HG03558 (cell line): ENCODE measurements at regions not wholly inside any gene's neighbourhood (a gene's known extent, or its start where the extent isn't known, plus 50 kb on each side); places are given as distances from the start of the nearest gene placed in this dataset.
"Not testable (repeated sequence)": the region's sequence is repeated elsewhere in the genome, so short reads cannot be mapped to it uniquely, and the experiment has no call there.

Experiments
- ATAC-seq: cut with Tn5 transposase; IDR thresholded peaks from one replicate; pipeline ENCODE4 v1.9.1; 2021; ENCODE audit warnings: moderate number of reproducible peaks; ENCODE audit not compliant: unreplicated experiment; ENCODE audit errors: extremely low read depth

DNA sequence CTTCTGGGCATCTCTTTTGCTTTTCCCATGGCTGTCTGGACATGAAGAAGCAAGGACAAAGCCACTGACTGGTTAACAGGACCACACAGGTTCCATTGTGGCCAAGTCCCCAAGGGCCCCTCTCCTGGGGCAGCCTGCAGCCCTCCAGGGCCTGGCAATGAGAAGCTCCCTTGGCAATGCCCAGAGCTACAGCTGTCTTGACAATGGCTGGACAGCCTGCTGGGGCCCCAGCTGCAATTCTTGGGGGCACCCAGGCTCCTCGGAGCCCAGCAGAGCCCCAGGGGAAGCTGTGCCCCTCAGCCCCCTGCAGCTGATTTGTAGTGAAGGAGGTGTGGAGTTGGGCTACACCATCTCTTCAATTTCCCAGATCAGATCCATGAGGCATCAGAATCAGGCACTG is 384.9 kb upstream of the PODXL start:
- ATAC-seq = no peak

DNA sequence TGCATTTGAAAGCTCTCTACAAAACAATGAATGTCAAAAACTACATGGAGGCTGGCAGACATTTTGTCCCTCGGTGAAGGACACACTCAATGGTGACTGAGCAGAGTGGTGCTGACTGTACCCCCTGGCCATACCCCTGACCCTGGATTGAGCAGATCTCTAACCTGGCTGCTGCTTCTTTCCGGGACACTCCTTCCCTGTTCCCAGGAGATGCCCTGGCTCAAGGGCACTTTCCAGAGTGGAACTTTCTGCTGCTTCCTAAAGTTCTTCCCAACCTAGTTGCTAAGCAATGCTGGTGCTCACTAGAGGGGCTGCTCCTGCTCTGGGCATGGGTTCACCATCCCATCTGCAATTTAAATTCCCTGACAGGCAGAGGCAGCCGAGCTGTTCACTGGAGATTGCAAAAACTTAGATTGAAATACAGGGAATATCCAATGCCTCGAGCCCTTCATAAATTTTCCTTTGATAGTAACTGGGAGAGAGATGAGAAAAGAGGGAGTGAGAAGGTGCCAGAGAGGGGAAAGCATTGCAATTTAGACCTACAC is 384.3 kb upstream of the PODXL start:
- ATAC-seq = no peak

- not testable (repeated sequence) for ATAC-seq
Observed at GRCh38 chr7:131938788-131939187, 382.4 kb upstream of the PODXL start.

DNA sequence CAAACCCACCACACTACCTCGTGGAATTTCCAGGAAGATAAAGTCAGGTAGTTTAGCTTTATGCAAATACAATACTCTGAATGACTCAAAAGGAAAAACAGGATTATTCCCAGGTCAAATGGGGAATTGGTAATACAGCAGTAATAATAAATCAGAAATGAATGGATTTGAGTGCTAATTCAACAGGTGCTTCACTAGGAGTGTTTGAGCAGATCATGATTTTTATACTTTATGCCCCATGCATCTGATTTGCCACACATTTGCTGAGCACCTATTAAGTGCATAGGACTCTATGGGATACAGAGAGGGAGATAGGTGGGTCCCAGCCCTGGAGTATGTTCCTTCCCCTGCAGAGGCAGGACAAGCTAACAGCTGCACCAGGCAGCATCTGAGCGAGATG is 381.4 kb upstream of the PODXL start:
- no peak for ATAC-seq

GRCh38 chr7:131935180-131935579 is 378.8 kb upstream of the PODXL start:
- ATAC-seq = no peak

DNA sequence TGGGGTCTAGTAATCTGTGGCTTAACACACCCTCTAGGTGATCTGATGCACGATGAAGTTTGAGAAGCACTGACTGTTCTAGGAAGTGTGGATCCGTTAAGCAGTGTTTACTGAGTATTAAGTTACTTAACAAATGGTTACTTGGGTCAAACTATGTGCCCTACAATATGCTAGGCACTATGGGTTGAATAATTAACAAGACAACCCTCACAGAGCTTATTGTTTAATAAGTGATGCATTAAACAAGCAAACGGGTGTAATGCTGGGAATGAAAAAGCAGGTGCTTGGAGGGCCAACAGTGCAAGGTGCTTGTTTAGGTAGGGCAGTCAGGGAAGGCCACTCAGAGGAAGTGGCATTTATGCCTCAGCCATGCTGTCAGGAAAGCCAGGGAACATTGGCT is 378.0 kb upstream of the PODXL start:
- no peak for ATAC-seq

GRCh38 chr7:131933751-131934289 is 377.4 kb upstream of the PODXL start:
- no peak for ATAC-seq

GRCh38 chr7:131933219-131933618 is 376.8 kb upstream of the PODXL start:
- ATAC-seq = not testable (repeated sequence)

DNA sequence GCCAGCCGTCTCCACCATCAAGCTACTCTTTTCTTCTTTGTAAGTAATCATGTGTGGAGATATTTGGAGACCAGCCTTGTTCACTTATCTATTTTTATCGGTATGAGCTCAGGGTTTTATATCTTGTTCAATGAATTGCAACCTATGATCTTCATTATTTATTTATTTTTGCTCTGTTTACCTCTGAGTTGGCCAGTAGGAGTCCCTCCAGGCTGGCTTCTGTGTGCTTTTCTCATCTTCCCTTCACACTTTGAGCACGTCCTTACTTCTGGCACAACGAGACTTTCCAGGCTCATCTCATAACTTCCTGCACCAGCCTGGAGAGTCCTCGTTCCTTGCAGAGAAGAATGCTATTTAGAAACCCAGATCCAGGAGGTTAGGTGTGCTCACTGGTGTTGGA is 375.8 kb upstream of the PODXL start:
- ATAC-seq = no peak

GRCh38 chr7:131931370-131931769 is 374.9 kb upstream of the PODXL start:
- no peak for ATAC-seq

DNA sequence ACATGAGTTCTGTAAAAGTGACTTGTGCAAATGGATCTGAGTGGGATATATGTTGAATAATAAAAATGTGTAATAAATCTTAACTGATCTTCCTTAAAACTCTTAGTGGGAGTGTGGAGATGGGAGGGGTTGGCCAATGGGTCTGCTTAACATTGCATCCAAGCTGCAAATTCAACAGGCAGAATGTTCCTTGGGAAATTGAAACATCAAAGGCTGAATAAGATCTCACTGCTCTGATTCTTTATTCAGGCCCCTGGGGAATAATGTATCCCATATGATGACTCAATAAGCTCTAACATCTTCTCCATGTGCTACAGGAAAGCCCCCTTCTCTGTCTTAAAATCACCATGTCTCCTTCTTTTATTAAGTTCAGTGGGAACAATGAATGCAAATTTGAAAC is 373.2 kb upstream of the PODXL start:
- ATAC-seq = no peak

GRCh38 chr7:131927770-131928423 is 371.5 kb upstream of the PODXL start:
- no peak for ATAC-seq

GRCh38 chr7:131925636-131926035 is 369.2 kb upstream of the PODXL start:
- no peak for ATAC-seq

DNA sequence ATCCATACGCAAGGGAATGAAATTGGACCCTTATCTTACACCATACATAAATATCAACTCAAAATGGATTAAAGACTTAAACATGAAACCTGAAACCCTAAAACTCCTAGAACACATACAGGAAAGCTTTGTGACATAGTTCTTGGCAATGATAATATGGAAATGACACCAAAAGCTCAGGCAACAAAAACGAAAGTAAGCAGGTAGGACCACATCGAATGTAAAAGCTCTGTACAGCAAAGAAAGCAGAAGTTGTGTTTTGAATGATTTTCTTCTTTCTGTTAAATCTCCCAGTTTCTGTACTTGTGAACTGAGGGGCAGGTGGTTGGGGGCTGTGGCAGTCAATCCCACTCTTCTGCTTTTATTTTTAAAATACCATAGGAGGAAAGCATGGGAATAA is 368.4 kb upstream of the PODXL start:
- no peak for ATAC-seq

GRCh38 chr7:131922948-131923347 is 366.5 kb upstream of the PODXL start:
- not testable (repeated sequence) for ATAC-seq

GRCh38 chr7:131921016-131921415 is 364.6 kb upstream of the PODXL start:
- no peak for ATAC-seq

DNA sequence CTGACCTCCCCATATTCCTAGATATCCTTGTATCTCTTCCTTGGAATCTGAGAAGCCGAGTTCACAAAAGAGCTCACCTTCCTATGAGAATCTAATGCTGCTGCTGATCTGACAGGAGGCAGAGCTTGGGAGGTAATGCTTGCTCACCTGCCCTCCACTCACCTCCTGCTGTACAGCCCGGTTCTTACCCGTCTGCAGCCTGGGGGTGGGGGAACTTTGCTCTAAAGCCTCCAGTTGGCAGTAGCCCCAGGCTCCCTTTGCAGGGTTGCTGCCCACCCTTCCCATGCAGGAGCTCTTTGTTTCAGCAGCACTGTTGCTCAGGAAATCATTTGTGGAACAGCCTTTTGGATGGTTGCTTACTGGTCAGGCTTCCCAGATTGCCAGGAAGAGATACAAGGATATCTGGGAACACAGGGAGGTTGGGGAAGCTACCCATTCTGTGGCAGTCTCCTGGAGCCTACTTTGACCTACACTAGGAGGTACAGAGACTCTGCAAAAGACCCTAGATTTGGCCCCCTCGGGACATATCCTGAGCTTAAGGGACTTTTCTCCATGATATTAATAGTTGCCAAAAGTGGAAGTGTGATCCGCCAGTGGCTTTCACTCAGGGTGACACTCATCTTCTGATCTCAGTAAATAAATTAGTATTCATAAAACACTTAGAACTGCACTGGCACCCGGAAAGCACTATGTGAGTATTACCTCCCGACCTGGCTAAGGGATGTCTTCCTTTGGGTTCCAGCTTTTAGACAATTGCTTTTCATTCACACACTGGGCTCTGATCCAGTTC is 363.7 kb upstream of the PODXL start:
- ATAC-seq = no peak

DNA sequence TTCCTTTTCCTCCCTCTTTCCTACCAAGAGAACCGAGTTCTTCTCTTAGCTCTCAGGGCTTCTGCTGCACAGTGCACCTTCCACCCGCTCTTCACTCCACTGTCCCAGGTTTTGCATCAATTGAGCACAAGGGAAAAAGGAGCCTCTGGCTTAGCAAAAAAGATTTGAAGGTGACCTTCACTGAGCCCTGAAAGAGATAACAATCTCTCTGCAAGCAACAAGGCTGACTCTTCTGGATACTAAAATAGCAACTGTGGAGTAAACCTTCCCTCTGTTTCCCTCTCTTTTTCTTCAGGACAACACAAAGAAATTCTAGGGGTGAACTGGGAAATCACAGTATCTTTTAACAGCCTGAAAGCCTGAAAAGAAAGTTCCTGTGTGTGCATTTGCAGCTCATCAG is 354.7 kb upstream of the PODXL start:
- no peak for ATAC-seq

DNA sequence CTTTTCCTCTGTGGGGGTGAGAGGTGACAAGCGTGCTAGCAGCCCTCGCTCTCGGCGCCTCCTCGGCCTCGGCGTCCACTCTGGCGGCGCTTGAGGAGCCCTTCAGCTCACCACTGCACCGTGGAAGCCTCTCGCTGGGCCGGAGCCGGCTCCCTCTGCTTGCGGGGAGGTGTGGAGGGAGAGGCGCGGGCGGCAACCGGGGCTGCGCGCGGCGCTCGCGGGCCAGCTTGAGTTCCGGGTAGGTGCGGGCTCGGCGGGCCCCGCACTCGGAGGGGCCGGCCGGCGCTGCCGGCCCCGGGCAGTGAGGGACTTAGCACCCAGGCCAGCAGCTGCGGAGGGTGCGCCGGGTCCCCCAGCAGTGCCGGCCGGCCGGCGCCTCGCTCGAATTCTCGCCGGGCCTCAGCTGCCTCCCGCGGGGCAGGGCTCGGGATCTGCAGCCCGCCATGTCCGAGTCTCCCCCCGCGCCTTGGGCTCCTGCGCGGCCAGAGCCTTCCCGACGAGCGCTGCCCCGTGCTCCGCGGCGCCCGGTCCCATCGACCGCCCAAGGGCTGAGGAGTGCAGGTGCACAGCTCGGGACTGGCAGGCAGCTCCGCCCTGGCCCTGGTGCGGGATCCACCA is 352.8 kb upstream of the PODXL start:
- no peak for ATAC-seq

- no peak for ATAC-seq
Observed at GRCh38 chr7:131908714-131909113, 352.3 kb upstream of the PODXL start.

DNA sequence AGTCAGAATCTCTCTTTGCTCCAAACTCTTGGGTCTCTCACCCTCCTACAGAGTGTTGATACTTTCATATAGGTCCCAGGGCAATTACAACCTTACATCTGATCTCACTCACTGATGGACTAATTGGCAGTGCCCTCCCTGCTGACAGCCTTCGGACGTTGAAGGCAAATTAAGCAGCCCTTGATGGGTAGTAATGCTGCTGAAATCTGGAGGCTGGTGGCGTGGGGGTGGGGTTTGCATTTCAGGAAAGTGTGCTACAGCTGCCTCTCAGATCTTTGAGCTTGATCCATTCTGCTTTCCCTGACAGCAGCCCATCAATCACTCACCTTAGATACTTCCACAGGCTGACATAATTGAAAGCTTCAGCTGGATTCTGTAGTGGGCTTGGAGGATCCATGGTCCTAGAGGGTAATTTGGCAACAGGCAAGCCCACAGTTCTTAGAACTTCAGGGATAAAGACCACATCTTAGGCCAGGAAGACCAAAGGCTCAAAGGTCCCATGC is 349.1 kb upstream of the PODXL start:
- ATAC-seq = no peak
